ENCODE measurements at regions not wholly inside any gene's neighbourhood (a gene's known extent, or its start where the extent isn't known, plus 50 kb on each side); places are given as distances from the start of the nearest gene placed in this dataset.

GRCh38 chr5:173490681-173491080 is 125.8 kb downstream of the BOD1 start:
- TF ChIP-seq USF2 (IDR thresholded peaks at IDR 0.05; ENCODE audit: borderline replicate concordance, low read depth, low read length), result no peak
- no peak for TF ChIP-seq POLR2AphosphoS5 (IDR thresholded peaks at IDR 0.05; ENCODE audit: low read depth, low read length)
- no peak for TF ChIP-seq EZH2phosphoT487 (IDR thresholded peaks at IDR 0.05; ENCODE audit: borderline replicate concordance, low read depth)
- no peak for TF ChIP-seq CTCF (IDR thresholded peaks at IDR 0.05)
- TF ChIP-seq TAF1 (IDR thresholded peaks at IDR 0.05; ENCODE audit: borderline replicate concordance, low read depth, low read length), result no peak
- TF ChIP-seq EP300 (IDR thresholded peaks at IDR 0.05; ENCODE audit: borderline replicate concordance in 1 of 2, low read depth in 1 of 2, low read length in 1 of 2), result no peak
- no peak for TF ChIP-seq RCOR1 (IDR thresholded peaks at IDR 0.05; ENCODE audit: low read length)
- TF ChIP-seq RAD21 (IDR thresholded peaks at IDR 0.05; ENCODE audit: low read length), result no peak
- no peak for TF ChIP-seq REST (IDR thresholded peaks at IDR 0.05; ENCODE audit: low read depth, low read length)
- no peak for TF ChIP-seq ZBTB33 (IDR thresholded peaks at IDR 0.05; ENCODE audit: borderline replicate concordance, low read depth)
- no peak for TF ChIP-seq MAX (IDR thresholded peaks at IDR 0.05; ENCODE audit: low read depth)
- no peak for TF ChIP-seq NRF1 (IDR thresholded peaks at IDR 0.05; ENCODE audit: low read depth, low read length)
- no peak for TF ChIP-seq USF1 (IDR thresholded peaks at IDR 0.05; ENCODE audit: borderline replicate concordance, low read depth)
- no peak for TF ChIP-seq FOSL2 (IDR thresholded peaks at IDR 0.05; ENCODE audit: borderline replicate concordance, low read depth)
